ENCODE measurements at regions not wholly inside any gene's neighbourhood (a gene's known extent, or its start where the extent isn't known, plus 50 kb on each side); places are given as distances from the start of the nearest gene placed in this dataset.

- no peak for TF ChIP-seq CTCF (IDR thresholded peaks at IDR 0.05; ENCODE audit: control extremely low read depth, extremely low read depth, low read depth, missing control alignments)
- CTCF ChIA-PET, result interaction anchor here (6.5 kb wide), 1 partner anchor 11 kb away, joined by 48 read pairs; no protein-coding TSS in a partner anchor
- DNase-seq (ENCODE audit: extremely low spot score), result no peak
- POLR2A ChIA-PET, result no interaction called here
Observed at GRCh38 chr4:23125118-23125517, 432.4 kb downstream of the GBA3 start.

GRCh38 chr4:23122666-23123400, 430.1 kb downstream of the GBA3 start:
- ChIA-PET CTCF (interaction anchor here (1.5 to 6.5 kb wide), 2 partner anchors 13 to 1296 kb away, joined by 5 to 48 read pairs; no protein-coding TSS in a partner anchor), POLR2A (no interaction called here)
- TF ChIP-seq CTCF (IDR thresholded peaks at IDR 0.05; ENCODE audit: control extremely low read depth, extremely low read depth, low read depth, missing control alignments), result no peak
- no peak for DNase-seq (ENCODE audit: extremely low spot score)

GRCh38 chr4:23120374-23120773, 427.6 kb downstream of the GBA3 start:
- POLR2A ChIA-PET, result no interaction called here
- CTCF ChIA-PET, result interaction anchor here (1.0 kb wide), 1 partner anchor 15 kb away, joined by 3 read pairs; no protein-coding TSS in a partner anchor
- no peak for DNase-seq (ENCODE audit: extremely low spot score)
- no peak for TF ChIP-seq CTCF (IDR thresholded peaks at IDR 0.05; ENCODE audit: control extremely low read depth, extremely low read depth, low read depth, missing control alignments)

- DNase-seq (ENCODE audit: extremely low spot score), result no peak
- no peak for TF ChIP-seq CTCF (IDR thresholded peaks at IDR 0.05; ENCODE audit: control extremely low read depth, extremely low read depth, low read depth, missing control alignments)
- ChIA-PET CTCF (interaction anchor here (0.7 kb wide), 1 partner anchor 19 kb away, joined by 3 read pairs; no protein-coding TSS in a partner anchor), POLR2A (no interaction called here)
Observed at GRCh38 chr4:23117826-23118225, 425.1 kb downstream of the GBA3 start.

- ChIA-PET POLR2A (no interaction called here), CTCF (interaction anchor here (1.5 kb wide), 1 partner anchor 21 kb away, joined by 5 read pairs; no protein-coding TSS in a partner anchor)
- no peak for TF ChIP-seq CTCF (IDR thresholded peaks at IDR 0.05; ENCODE audit: control extremely low read depth, extremely low read depth, low read depth, missing control alignments)
- no peak for DNase-seq (ENCODE audit: extremely low spot score)
Observed at GRCh38 chr4:23114538-23114937, 421.8 kb downstream of the GBA3 start.

- CTCF ChIA-PET, result no interaction called here
- POLR2A ChIA-PET, result no interaction called here
- DNase-seq (ENCODE audit: extremely low spot score), result no peak
- TF ChIP-seq CTCF (IDR thresholded peaks at IDR 0.05; ENCODE audit: control extremely low read depth, extremely low read depth, low read depth, missing control alignments), result no peak
Observed at GRCh38 chr4:23113104-23113503, 420.4 kb downstream of the GBA3 start.

Data from GM10248 (cell line).